ENCODE measurements at regions not wholly inside any gene's neighbourhood (a gene's known extent, or its start where the extent isn't known, plus 50 kb on each side); places are given as distances from the start of the nearest gene placed in this dataset.
"Not testable (repeated sequence)": the region's sequence is repeated elsewhere in the genome, so short reads cannot be mapped to it uniquely, and the experiment has no call there.

GRCh38 chr20:51185277-51185676 is 162.4 kb upstream of the KCNG1 start:
- Mint-ChIP-seq H3K36me3 (peaks cover 2% of the 10 kb centered on the region), H3K27me3 (peaks cover 11% of the 10 kb centered on the region), H3K4me1 (peaks cover 0 to 6% (median 4%) of the 10 kb centered on the region in 3 donors), H3K27ac (no peak overlapping the region), H3K4me3 (no peak overlapping the region), H3K9me3 (no peaks in the 10 kb centered on the region)

GRCh38 chr20:51184289-51184688 is 161.4 kb upstream of the KCNG1 start:
- Mint-ChIP-seq H3K4me1 (no peaks in the 10 kb centered on the region), H3K27ac (no peak overlapping the region), H3K4me3 (no peak overlapping the region), H3K36me3 (peaks cover 2% of the 10 kb centered on the region), H3K27me3 (peaks cover 15% of the 10 kb centered on the region), H3K9me3 (no peaks in the 10 kb centered on the region)

- Mint-ChIP-seq H3K9me3 (no peaks in the 10 kb centered on the region), H3K4me3 (no peak overlapping the region), H3K4me1 (no peaks in the 10 kb centered on the region), H3K27ac (no peak overlapping the region), H3K36me3 (peaks cover 2% of the 10 kb centered on the region), H3K27me3 (peaks cover 19% of the 10 kb centered on the region)
Measured at GRCh38 chr20:51183451-51183850, 160.5 kb upstream of the KCNG1 start.

GRCh38 chr20:51182571-51182970 is 159.7 kb upstream of the KCNG1 start:
- H3K36me3 Mint-ChIP-seq = no peaks in the 10 kb centered on the region
- no peaks in the 10 kb centered on the region for H3K9me3 Mint-ChIP-seq
- H3K4me1 Mint-ChIP-seq = no peaks in the 10 kb centered on the region
- H3K27ac Mint-ChIP-seq = no peak overlapping the region
- H3K27me3 Mint-ChIP-seq = peaks cover 19% of the 10 kb centered on the region
- H3K4me3 Mint-ChIP-seq = no peak overlapping the region

- Mint-ChIP-seq H3K4me1 (no peaks in the 10 kb centered on the region), H3K27me3 (peaks cover 19% of the 10 kb centered on the region), H3K36me3 (no peaks in the 10 kb centered on the region), H3K9me3 (no peaks in the 10 kb centered on the region), H3K27ac (no peak overlapping the region), H3K4me3 (no peak overlapping the region)
Measured at GRCh38 chr20:51178153-51178552, 155.2 kb upstream of the KCNG1 start.

GRCh38 chr20:51176876-51177275 is 154.0 kb upstream of the KCNG1 start:
- Mint-ChIP-seq H3K27ac (no peak overlapping the region), H3K9me3 (no peaks in the 10 kb centered on the region), H3K4me3 (no peak overlapping the region), H3K4me1 (no peaks in the 10 kb centered on the region), H3K36me3 (no peaks in the 10 kb centered on the region), H3K27me3 (peaks cover 19% of the 10 kb centered on the region)

- H3K9me3 Mint-ChIP-seq = no peaks in the 10 kb centered on the region
- no peaks in the 10 kb centered on the region for H3K36me3 Mint-ChIP-seq
- no peak overlapping the region for H3K27ac Mint-ChIP-seq
- no peaks in the 10 kb centered on the region for H3K4me1 Mint-ChIP-seq
- peaks cover 17% of the 10 kb centered on the region for H3K27me3 Mint-ChIP-seq
- no peak overlapping the region for H3K4me3 Mint-ChIP-seq
Measured at GRCh38 chr20:51176446-51176845, 153.5 kb upstream of the KCNG1 start.

- Mint-ChIP-seq H3K27me3 (peaks cover 17% of the 10 kb centered on the region), H3K27ac (no peak overlapping the region), H3K4me1 (no peaks in the 10 kb centered on the region), H3K36me3 (no peaks in the 10 kb centered on the region), H3K9me3 (no peaks in the 10 kb centered on the region), H3K4me3 (peak overlapping the region in 1 of 4 donors; percentile 21)
Measured at GRCh38 chr20:51175724-51176123, 152.8 kb upstream of the KCNG1 start.

- no peak overlapping the region for H3K4me3 Mint-ChIP-seq
- no peaks in the 10 kb centered on the region for H3K36me3 Mint-ChIP-seq
- no peaks in the 10 kb centered on the region for H3K4me1 Mint-ChIP-seq
- no peaks in the 10 kb centered on the region for H3K9me3 Mint-ChIP-seq
- H3K27ac Mint-ChIP-seq = no peak overlapping the region
- H3K27me3 Mint-ChIP-seq = peaks cover 20% of the 10 kb centered on the region
Measured at GRCh38 chr20:51175156-51175555, 152.2 kb upstream of the KCNG1 start.

- Mint-ChIP-seq H3K36me3 (no peaks in the 10 kb centered on the region), H3K9me3 (peaks cover 0 to 1% (median 0%) of the 10 kb centered on the region in 3 donors), H3K27ac (no peak overlapping the region), H3K4me1 (no peaks in the 10 kb centered on the region), H3K27me3 (peaks cover 15% of the 10 kb centered on the region), H3K4me3 (no peak overlapping the region)
Measured at GRCh38 chr20:51174536-51174935, 151.6 kb upstream of the KCNG1 start.

- Mint-ChIP-seq H3K27ac (no peak overlapping the region), H3K4me1 (no peaks in the 10 kb centered on the region), H3K27me3 (peaks cover 11% of the 10 kb centered on the region), H3K9me3 (peaks cover 0 to 5% (median 2%) of the 10 kb centered on the region in 3 donors), H3K4me3 (no peak overlapping the region), H3K36me3 (no peaks in the 10 kb centered on the region)
Measured at GRCh38 chr20:51172558-51173428, 149.9 kb upstream of the KCNG1 start.

- Mint-ChIP-seq H3K4me1 (no peaks in the 10 kb centered on the region), H3K36me3 (no peaks in the 10 kb centered on the region), H3K27me3 (peaks cover 6% of the 10 kb centered on the region), H3K27ac (no peak overlapping the region), H3K9me3 (peaks cover 2 to 5% (median 3%) of the 10 kb centered on the region in 3 donors), H3K4me3 (no peak overlapping the region)
Measured at GRCh38 chr20:51171141-51171540, 148.2 kb upstream of the KCNG1 start.

GRCh38 chr20:51169813-51170212 is 146.9 kb upstream of the KCNG1 start:
- Mint-ChIP-seq H3K27ac (no peak overlapping the region), H3K4me1 (no peaks in the 10 kb centered on the region), H3K36me3 (no peaks in the 10 kb centered on the region), H3K4me3 (no peak overlapping the region), H3K27me3 (peaks cover 4% of the 10 kb centered on the region), H3K9me3 (peaks cover 2 to 5% (median 3%) of the 10 kb centered on the region in 3 donors)

- not testable (repeated sequence) for H3K9me3 Mint-ChIP-seq, H3K27ac Mint-ChIP-seq
Measured at GRCh38 chr20:51167911-51168310, 145.0 kb upstream of the KCNG1 start.

GRCh38 chr20:51166489-51166888 is 143.6 kb upstream of the KCNG1 start:
- no peak overlapping the region for H3K27ac Mint-ChIP-seq
- H3K4me3 Mint-ChIP-seq = no peak overlapping the region

More at GRCh38 chr20:51167911-51168310, 145.0 kb upstream of the KCNG1 start:
- not testable (repeated sequence) for H3K36me3 Mint-ChIP-seq, H3K4me3 Mint-ChIP-seq, H3K4me1 Mint-ChIP-seq, H3K27me3 Mint-ChIP-seq

GRCh38 chr20:51165131-51165530 is 142.2 kb upstream of the KCNG1 start:
- Mint-ChIP-seq H3K4me1 (no peaks in the 10 kb centered on the region), H3K4me3 (no peak overlapping the region), H3K27ac (no peak overlapping the region), H3K27me3 (peaks cover 9% of the 10 kb centered on the region), H3K36me3 (no peaks in the 10 kb centered on the region), H3K9me3 (peaks cover 2 to 5% (median 3%) of the 10 kb centered on the region in 3 donors)

More at GRCh38 chr20:51166489-51166888, 143.6 kb upstream of the KCNG1 start:
- no peaks in the 10 kb centered on the region for H3K36me3 Mint-ChIP-seq
- peaks cover 6% of the 10 kb centered on the region for H3K27me3 Mint-ChIP-seq
- H3K4me1 Mint-ChIP-seq = no peaks in the 10 kb centered on the region
- H3K9me3 Mint-ChIP-seq = peaks cover 2 to 5% (median 3%) of the 10 kb centered on the region in 3 donors

Measured in IgD-negative memory B cell (primary cell).